Caco-2 (cell line): ENCODE measurements at regions not wholly inside any gene's neighbourhood (a gene's known extent, or its start where the extent isn't known, plus 50 kb on each side); places are given as distances from the start of the nearest gene placed in this dataset.

Experiments used
- BruUV-seq: library from RNA; stranded (reverse); fragments of 400-500 nt; replicated peaks from 2 replicates; lab custom pipeline; 2021; lab: Mats Ljungman, UMichigan
- CTCF ChIA-PET: fragments of 300-600 bp; sonication (Branson Sonifier 250); formaldehyde crosslinking; loops from one replicate; lab custom pipeline; 2022; ENCODE audit warnings: antibody characterized with exemption; lab: Charles Lee
- POLR2A ChIA-PET: fragments of 300-600 bp; sonication (Branson Sonifier 250); formaldehyde crosslinking; loops from one replicate; lab custom pipeline; 2022; ENCODE audit warnings: antibody characterized with exemption; lab: Charles Lee
- DNase-seq, 2 experiments: peaks; one replicate each; pipeline versions ENCODE4 v3.0.0 to v3.0.0-alpha.2; 2020 to 2022
- H3K27me3 ChIP-seq: replicated peaks from 2 replicates; pipeline ENCODE4 v1.6.0; 2011; ENCODE audit warnings: low read length; ENCODE audit not compliant: control insufficient read depth, insufficient read depth
- H3K36me3 ChIP-seq: 2 replicates; pipeline ENCODE4 v1.5.1; 2011; ENCODE audit warnings: low read length; ENCODE audit not compliant: control insufficient read depth, insufficient read depth
- H3K4me1 ChIP-seq: fragments of 250-450 bp; sonication (Bioruptor Pico); 2 replicates; pipeline ENCODE4 v1.5.1; 2020; ENCODE audit warnings: mild to moderate bottlenecking
- H3K4me3 ChIP-seq: 2 replicates; pipeline ENCODE4 v1.5.1; 2011; ENCODE audit warnings: low read depth, mild to moderate bottlenecking, control low read depth, low read length
- H3K9me3 ChIP-seq: fragments of 250-450 bp; sonication (Bioruptor Pico); 2 replicates; pipeline ENCODE4 v1.5.1; 2020; ENCODE audit warnings: mild to moderate bottlenecking, moderate library complexity
- H3K27ac Mint-ChIP-seq: one replicate; pipeline ENCODE4 v1.8.0; 2022; ENCODE audit warnings: mixed read lengths; ENCODE audit not compliant: unreplicated experiment
- H3K27me3 Mint-ChIP-seq: one replicate; pipeline ENCODE4 v1.8.0; 2022; ENCODE audit warnings: mixed read lengths; ENCODE audit not compliant: insufficient read depth, unreplicated experiment
- H3K36me3 Mint-ChIP-seq: one replicate; pipeline ENCODE4 v1.8.0; 2022; ENCODE audit warnings: mild to moderate bottlenecking, mixed read lengths; ENCODE audit not compliant: insufficient read depth, unreplicated experiment
- H3K4me1 Mint-ChIP-seq: one replicate; pipeline ENCODE4 v1.8.0; 2022; ENCODE audit warnings: low read depth, mixed read lengths; ENCODE audit not compliant: unreplicated experiment
- H3K4me3 Mint-ChIP-seq: one replicate; pipeline ENCODE4 v1.8.0; 2022; ENCODE audit warnings: mild to moderate bottlenecking, moderate library complexity, mixed read lengths; ENCODE audit not compliant: unreplicated experiment
- H3K9me3 Mint-ChIP-seq: one replicate; pipeline ENCODE4 v1.8.0; 2022; ENCODE audit warnings: mixed read lengths; ENCODE audit not compliant: unreplicated experiment
- CTCF ChIP-seq, 2 experiments: fragments of 200-600 bp in 1 of 2; IDR thresholded peaks; 1 replicate in 1 of 2; 2 replicates in 1 of 2; pipeline versions ENCODE4 v1.5.1 to v1.8.0; 2011 to 2022; ENCODE audit warnings: antibody characterized with exemption in 1 of 2, control low read depth in 1 of 2, inconsistent platforms in 1 of 2, low read depth in 1 of 2, low read length in 1 of 2, mild to moderate bottlenecking in 1 of 2, moderate library complexity in 1 of 2; ENCODE audit not compliant: insufficient read depth in 1 of 2, severe bottlenecking in 1 of 2, unreplicated experiment in 1 of 2
- intact Hi-C: fragments of 100-400 bp; cut with micrococcal nuclease; formaldehyde crosslinking; loops from one replicate; pipeline ENCODE4 v1.10.0; 2022; ENCODE audit not compliant: unreplicated experiment

GRCh38 chr7:94061326-94061725 lies 57.2 kb upstream of the BET1 start:
- H3K4me1 Mint-ChIP-seq: no peaks in the 10 kb centered on the region
- TF ChIP-seq CTCF (IDR thresholded peaks at IDR 0.05; ENCODE audit: insufficient read depth in 1 of 2, low read depth in 1 of 2, low read length in 1 of 2, severe bottlenecking in 1 of 2, unreplicated experiment in 1 of 2): no peak

GRCh38 chr7:94062372-94062771 lies 58.2 kb upstream of the BET1 start:
- H3K4me3 ChIP-seq: no peak overlapping the region
- H3K4me1 ChIP-seq: no peaks in the 10 kb centered on the region
- no peak for TF ChIP-seq CTCF (IDR thresholded peaks at IDR 0.05; ENCODE audit: insufficient read depth in 1 of 2, low read depth in 1 of 2, low read length in 1 of 2, severe bottlenecking in 1 of 2, unreplicated experiment in 1 of 2)
- H3K27me3 ChIP-seq: no peaks in the 10 kb centered on the region; the same call in 1 of the 2 replicates
- CTCF ChIA-PET: no interaction called here
- Mint-ChIP-seq H3K36me3 (no peaks in the 10 kb centered on the region), H3K9me3 (no peaks in the 10 kb centered on the region), H3K4me1 (no peaks in the 10 kb centered on the region), H3K27ac (no peak overlapping the region), H3K4me3 (no peak overlapping the region), H3K27me3 (peaks cover 10% of the 10 kb centered on the region)
- BruUV-seq: no TSS peak
- no peak for DNase-seq
- H3K36me3 ChIP-seq: no peaks in the 10 kb centered on the region
- intact Hi-C loops: no loop called here
- POLR2A ChIA-PET: no interaction called here
- no peaks in the 10 kb centered on the region for H3K9me3 ChIP-seq

More at GRCh38 chr7:94061326-94061725, 57.2 kb upstream of the BET1 start:
- Mint-ChIP-seq H3K4me3 (no peak overlapping the region), H3K27ac (no peak overlapping the region), H3K9me3 (no peaks in the 10 kb centered on the region), H3K27me3 (peaks cover 10% of the 10 kb centered on the region), H3K36me3 (no peaks in the 10 kb centered on the region)
- BruUV-seq: no TSS peak
- DNase-seq: no peak
- CTCF ChIA-PET: no interaction called here
- intact Hi-C loops: no loop called here
- Histone ChIP-seq H3K4me1 (no peaks in the 10 kb centered on the region), H3K36me3 (no peaks in the 10 kb centered on the region), H3K4me3 (no peak overlapping the region), H3K9me3 (no peaks in the 10 kb centered on the region), H3K27me3 (no peaks in the 10 kb centered on the region; the same call in 1 of the 2 replicates)
- POLR2A ChIA-PET: no interaction called here

- no peaks in the 10 kb centered on the region for H3K4me1 Mint-ChIP-seq
- POLR2A ChIA-PET: no interaction called here
- no peak overlapping the region for H3K4me3 Mint-ChIP-seq
- DNase-seq: no peak
- no peaks in the 10 kb centered on the region for H3K36me3 ChIP-seq
- no TSS peak for BruUV-seq
- peak in 1 of 2 experiments; percentile 21 for TF ChIP-seq CTCF (IDR thresholded peaks at IDR 0.05; ENCODE audit: insufficient read depth in 1 of 2, low read depth in 1 of 2, low read length in 1 of 2, severe bottlenecking in 1 of 2, unreplicated experiment in 1 of 2)
- no peaks in the 10 kb centered on the region for H3K4me1 ChIP-seq
- no peaks in the 10 kb centered on the region for H3K9me3 ChIP-seq
- intact Hi-C loops: no loop called here
- H3K27ac Mint-ChIP-seq: no peak overlapping the region
- no peaks in the 10 kb centered on the region for H3K9me3 Mint-ChIP-seq
- CTCF ChIA-PET: no interaction called here
- no peak overlapping the region for H3K4me3 ChIP-seq
- H3K27me3 ChIP-seq: no peaks in the 10 kb centered on the region
- H3K36me3 Mint-ChIP-seq: no peaks in the 10 kb centered on the region
- H3K27me3 Mint-ChIP-seq: peaks cover 11% of the 10 kb centered on the region
These were observed 60.5 kb upstream of the BET1 start for GRCh38 chr7:94064541-94065191.
